ENCODE measurements at regions not wholly inside any gene's neighbourhood (a gene's known extent, or its start where the extent isn't known, plus 50 kb on each side); places are given as distances from the start of the nearest gene placed in this dataset.

DNA sequence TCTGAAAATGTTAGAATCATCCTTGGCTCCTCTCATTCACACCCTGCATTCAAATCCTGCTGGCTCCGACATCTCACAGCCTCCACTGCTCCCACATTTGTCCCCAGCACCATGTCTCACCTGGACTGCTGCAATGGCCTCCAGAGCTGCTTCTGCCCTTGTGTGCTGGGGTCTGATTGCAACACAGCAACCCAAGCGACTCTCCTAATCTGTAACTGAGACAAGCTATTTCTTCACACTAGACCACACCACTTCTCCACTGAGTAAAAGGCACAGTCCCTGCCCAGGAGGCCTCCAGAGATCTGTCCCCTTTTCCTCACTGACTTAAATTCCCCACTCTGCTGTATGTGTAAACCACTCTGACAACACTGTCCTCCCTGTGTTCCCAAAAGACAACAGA, 151.1 kb upstream of the TAS2R1 start:
- no peaks in the 10 kb centered on the region for H3K36me3 ChIP-seq (ENCODE audit: control insufficient read depth in 2 of 4, insufficient read depth in 4 of 4, low read length in 3 of 4)
- H3K9me3 ChIP-seq (ENCODE audit: insufficient read depth in 2 of 2, low read depth in 1 of 2, low read length in 1 of 2) = no peaks in the 10 kb centered on the region
- no peak overlapping the region for H2BK20ac ChIP-seq (ENCODE audit: low read length)
- FAIRE-seq (no peak), DNase-seq (ENCODE audit: low read depth in 1 of 2, low spot score in 2 of 2) (no peak)
- H3K4me3 ChIP-seq (ENCODE audit: extremely low read depth in 1 of 4, insufficient read depth in 2 of 4, low read depth in 3 of 4, low read length in 4 of 4) = no peak overlapping the region
- H3K4me1 ChIP-seq (replicated peaks in 1 of 4; ENCODE audit: control insufficient read depth in 3 of 4, insufficient read depth in 4 of 4, low read length in 3 of 4) = peaks cover 0 to 5% (median 3%) of the 10 kb centered on the region in 4 experiments; a peak in 2 of 7 replicates
- no peak overlapping the region for H2AK5ac ChIP-seq (ENCODE audit: low read depth, low read length)
- H3K27ac ChIP-seq (ENCODE audit: low read depth, low read length) = no peak overlapping the region
- no peak overlapping the region for H2AFZ ChIP-seq (ENCODE audit: low read length)
- H3K23ac ChIP-seq (ENCODE audit: insufficient read length) = no peak overlapping the region
- no peak overlapping the region for H4K5ac ChIP-seq (ENCODE audit: insufficient read length, low read depth, low read length)
- no peaks in the 10 kb centered on the region for H3K23me2 ChIP-seq (ENCODE audit: low read depth, low read length)
- TF ChIP-seq CTBP2 (IDR thresholded peaks at IDR 0.05; ENCODE audit: borderline replicate concordance, insufficient read depth, insufficient read length, low read length) (no peak), TAF7 (optimal IDR thresholded peaks at IDR 0.05; ENCODE audit: borderline replicate concordance, low read depth, low read length) (no peak), NANOG (IDR thresholded peaks at IDR 0.05; ENCODE audit: insufficient read depth, low read depth, low read length, poor library complexity, severe bottlenecking) (no peak), POLR2A (IDR thresholded peaks at IDR 0.05; ENCODE audit: control extremely low read depth in 1 of 2, low read depth in 2 of 2, low read length in 2 of 2) (no peak), TBP (IDR thresholded peaks at IDR 0.05; ENCODE audit: low read depth, low read length) (no peak), TAF1 (IDR thresholded peaks at IDR 0.05; ENCODE audit: low read depth, low read length) (no peak), POLR2AphosphoS5 (IDR thresholded peaks at IDR 0.05; ENCODE audit: low read depth, low read length) (no peak), CHD1 (IDR thresholded peaks at IDR 0.05; ENCODE audit: low read depth, low read length) (no peak), SP1 (IDR thresholded peaks at IDR 0.05; ENCODE audit: low read depth, low read length) (no peak), SIX5 (IDR thresholded peaks at IDR 0.05; ENCODE audit: low read depth, low read length) (no peak), BRCA1 (IDR thresholded peaks at IDR 0.05; ENCODE audit: low read depth, low read length) (no peak), TCF12 (IDR thresholded peaks at IDR 0.05; ENCODE audit: low read depth, low read length) (no peak), RXRA (IDR thresholded peaks at IDR 0.05; ENCODE audit: insufficient read depth, low read depth, low read length) (no peak), RFX5 (IDR thresholded peaks at IDR 0.05; ENCODE audit: borderline replicate concordance, low read depth, low read length) (no peak), CEBPB (IDR thresholded peaks at IDR 0.05; ENCODE audit: low read depth, low read length) (no peak), SP2 (IDR thresholded peaks at IDR 0.05; ENCODE audit: low read length) (no peak)
- no peak overlapping the region for H4K91ac ChIP-seq (replicated peaks; ENCODE audit: insufficient read length, low read length)
- H3K79me1 ChIP-seq (ENCODE audit: low read depth, low read length) = no peaks in the 10 kb centered on the region
- H2BK5ac ChIP-seq (ENCODE audit: low read depth, low read length) = no peak overlapping the region
- POLR2A ChIA-PET (ENCODE audit: partially characterized antibody) = no interaction called here
- CTCF ChIA-PET (ENCODE audit: partially characterized antibody) = interaction anchor here (1.5 kb wide), 1 partner anchor 248 kb away, joined by 4 read pairs; no protein-coding TSS in a partner anchor
- no peaks in the 10 kb centered on the region for H4K20me1 ChIP-seq (replicated peaks in 1 of 2; ENCODE audit: control insufficient read depth in 1 of 2, insufficient read depth in 2 of 2, low read length in 2 of 2)
- no peak overlapping the region for H3K9ac ChIP-seq (replicated peaks in 1 of 4; ENCODE audit: extremely low read depth in 1 of 4, low read depth in 3 of 4, low read length in 3 of 4)
- peak overlapping the region; percentile 11; the same call in 1 of the 2 replicates for H3K18ac ChIP-seq (ENCODE audit: extremely low read depth, low read length)
- no peak overlapping the region for H3K4me2 ChIP-seq (ENCODE audit: insufficient read depth in 1 of 2, low read depth in 2 of 2, low read length in 2 of 2)
- 88% methylated on average over 2 of the region's 2 CpGs; no CpG with 5 or more reads in 1 of the 2 experiments for WGBS, 2 experiments (ENCODE audit: extremely low coverage in 1 of 2, insufficient coverage in 1 of 2, insufficient read length in 1 of 2, insufficient replicate concordance in 2 of 2, low coverage in 1 of 2, low lambda C conversion rate in 2 of 2, missing lambda C conversion rate in 1 of 2)
- H2BK15ac ChIP-seq (ENCODE audit: low read length) = no peak overlapping the region
- H4K8ac ChIP-seq (ENCODE audit: extremely low read depth, insufficient read depth, low read length) = no peak overlapping the region
- H3K79me2 ChIP-seq (ENCODE audit: control insufficient read depth in 1 of 2, insufficient read depth in 2 of 2, low read length in 2 of 2) = no peaks in the 10 kb centered on the region
- no peaks in the 10 kb centered on the region for H3K27me3 ChIP-seq (replicated peaks in 1 of 4; ENCODE audit: control insufficient read depth in 3 of 4, extremely low read depth in 1 of 4, insufficient read depth in 3 of 4, low read length in 3 of 4)
- H3K4ac ChIP-seq (replicated peaks; ENCODE audit: insufficient read length, low read depth, low read length) = no peak overlapping the region
- no peak overlapping the region for H2BK12ac ChIP-seq (ENCODE audit: low read depth, low read length)
- H3K14ac ChIP-seq (ENCODE audit: insufficient read length) = no peak overlapping the region
- no peak overlapping the region for H2BK120ac ChIP-seq (replicated peaks; ENCODE audit: low read depth, low read length)
- no peak overlapping the region for H3K56ac ChIP-seq (replicated peaks; ENCODE audit: insufficient read length, low read depth, low read length)
